ENCODE measurements at regions not wholly inside any gene's neighbourhood (a gene's known extent, or its start where the extent isn't known, plus 50 kb on each side); places are given as distances from the start of the nearest gene placed in this dataset.
"Not testable (repeated sequence)": the region's sequence is repeated elsewhere in the genome, so short reads cannot be mapped to it uniquely, and the experiment has no call there.

DNA sequence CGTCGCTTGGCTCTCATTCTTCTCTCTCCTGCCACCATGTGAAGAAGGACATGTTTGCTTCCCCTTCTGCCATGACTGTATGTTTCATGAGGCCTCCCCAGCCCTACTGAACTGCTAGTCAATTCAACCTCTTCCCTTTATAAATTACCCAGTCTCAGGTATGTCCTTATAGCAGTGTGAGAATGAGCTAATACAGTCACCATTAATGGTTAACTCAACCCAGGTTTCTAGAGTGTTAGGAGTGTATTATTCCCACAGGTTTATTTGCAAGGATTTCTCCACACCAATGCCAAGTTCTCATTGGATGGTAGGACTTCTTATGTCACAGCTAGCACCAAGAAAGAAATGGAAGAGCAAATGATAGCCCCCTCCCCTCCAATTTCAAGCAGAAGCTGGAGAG is 71.9 kb downstream of the DYNAP start:
- no peaks in the 10 kb centered on the region for H3K4me1 ChIP-seq (ENCODE audit: control insufficient read depth, insufficient read depth, low read length)
- H3K27me3 ChIP-seq (ENCODE audit: control insufficient read depth, insufficient read depth, low read length): no peaks in the 10 kb centered on the region
- no peaks in the 10 kb centered on the region for H3K36me3 ChIP-seq (ENCODE audit: control insufficient read depth, insufficient read depth, low read length)
- no peak overlapping the region for H3K27ac ChIP-seq (ENCODE audit: low read length)
- POLR2A ChIA-PET: no interaction called here
- intact Hi-C loops (cut with micrococcal nuclease; ENCODE audit: unreplicated experiment): no loop called here
- no peak overlapping the region for H3K4me3 ChIP-seq (ENCODE audit: low read depth in 2 of 2, low read length in 2 of 2)
- ATAC-seq: no peak
- no peak for TF ChIP-seq POLR2AphosphoS5 (IDR thresholded peaks at IDR 0.05; ENCODE audit: low read depth, low read length)
- TF ChIP-seq SIN3A (IDR thresholded peaks at IDR 0.05; ENCODE audit: borderline replicate concordance, insufficient read depth, low read depth, low read length): no peak
- TF ChIP-seq, protein P1, sequence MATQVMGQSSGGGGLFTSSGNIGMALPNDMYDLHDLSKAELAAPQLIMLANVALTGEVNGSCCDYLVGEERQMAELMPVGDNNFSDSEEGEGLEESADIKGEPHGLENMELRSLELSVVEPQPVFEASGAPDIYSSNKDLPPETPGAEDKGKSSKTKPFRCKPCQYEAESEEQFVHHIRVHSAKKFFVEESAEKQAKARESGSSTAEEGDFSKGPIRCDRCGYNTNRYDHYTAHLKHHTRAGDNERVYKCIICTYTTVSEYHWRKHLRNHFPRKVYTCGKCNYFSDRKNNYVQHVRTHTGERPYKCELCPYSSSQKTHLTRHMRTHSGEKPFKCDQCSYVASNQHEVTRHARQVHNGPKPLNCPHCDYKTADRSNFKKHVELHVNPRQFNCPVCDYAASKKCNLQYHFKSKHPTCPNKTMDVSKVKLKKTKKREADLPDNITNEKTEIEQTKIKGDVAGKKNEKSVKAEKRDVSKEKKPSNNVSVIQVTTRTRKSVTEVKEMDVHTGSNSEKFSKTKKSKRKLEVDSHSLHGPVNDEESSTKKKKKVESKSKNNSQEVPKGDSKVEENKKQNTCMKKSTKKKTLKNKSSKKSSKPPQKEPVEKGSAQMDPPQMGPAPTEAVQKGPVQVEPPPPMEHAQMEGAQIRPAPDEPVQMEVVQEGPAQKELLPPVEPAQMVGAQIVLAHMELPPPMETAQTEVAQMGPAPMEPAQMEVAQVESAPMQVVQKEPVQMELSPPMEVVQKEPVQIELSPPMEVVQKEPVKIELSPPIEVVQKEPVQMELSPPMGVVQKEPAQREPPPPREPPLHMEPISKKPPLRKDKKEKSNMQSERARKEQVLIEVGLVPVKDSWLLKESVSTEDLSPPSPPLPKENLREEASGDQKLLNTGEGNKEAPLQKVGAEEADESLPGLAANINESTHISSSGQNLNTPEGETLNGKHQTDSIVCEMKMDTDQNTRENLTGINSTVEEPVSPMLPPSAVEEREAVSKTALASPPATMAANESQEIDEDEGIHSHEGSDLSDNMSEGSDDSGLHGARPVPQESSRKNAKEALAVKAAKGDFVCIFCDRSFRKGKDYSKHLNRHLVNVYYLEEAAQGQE (IDR thresholded peaks at IDR 0.05; ENCODE audit: insufficient read depth in 1 of 2, low read depth in 2 of 2, low read length in 1 of 2): no peak
- TF ChIP-seq TCF7L2 (IDR thresholded peaks at IDR 0.05; ENCODE audit: low read depth, low read length): no peak
- no peak for TF ChIP-seq CTCF (IDR thresholded peaks at IDR 0.05)
- CTCF ChIA-PET: interaction anchor here (0.6 kb wide), 1 partner anchor 320 kb away, joined by 5 read pairs; no protein-coding TSS in a partner anchor
- H3K9me3 ChIP-seq (ENCODE audit: control insufficient read depth, insufficient read depth, low read depth, low read length): no peaks in the 10 kb centered on the region
- no TSS peak for BruUV-seq (replicated peaks)
- in situ Hi-C loops (cut with HindIII; ENCODE audit: low pct_unique_long_range_greater_than_20kb, low sequenced_read_pairs): no loop called here
- no peak for DNase-seq (ENCODE audit: low read depth, low spot score)

GRCh38 chr18:54669701-54670100 is 78.7 kb downstream of the DYNAP start:
- CTCF ChIA-PET; H3K36me3 ChIP-seq (ENCODE audit: control insufficient read depth, insufficient read depth, low read length); ATAC-seq; H3K27me3 ChIP-seq (ENCODE audit: control insufficient read depth, insufficient read depth, low read length); BruUV-seq (replicated peaks); H3K9me3 ChIP-seq (ENCODE audit: control insufficient read depth, insufficient read depth, low read depth, low read length); DNase-seq (ENCODE audit: low read depth, low spot score); in situ Hi-C loops (cut with HindIII; ENCODE audit: low pct_unique_long_range_greater_than_20kb, low sequenced_read_pairs); POLR2A ChIA-PET; H3K4me1 ChIP-seq (ENCODE audit: control insufficient read depth, insufficient read depth, low read length); H3K27ac ChIP-seq (ENCODE audit: low read length); H3K4me3 ChIP-seq (ENCODE audit: low read depth in 2 of 2, low read length in 2 of 2): not testable (repeated sequence)
- intact Hi-C loops (cut with micrococcal nuclease; ENCODE audit: unreplicated experiment): loop anchor here (2.0 to 5.0 kb wide), 2 partner anchors 225 to 277 kb away; no protein-coding TSS in a partner anchor

DNA sequence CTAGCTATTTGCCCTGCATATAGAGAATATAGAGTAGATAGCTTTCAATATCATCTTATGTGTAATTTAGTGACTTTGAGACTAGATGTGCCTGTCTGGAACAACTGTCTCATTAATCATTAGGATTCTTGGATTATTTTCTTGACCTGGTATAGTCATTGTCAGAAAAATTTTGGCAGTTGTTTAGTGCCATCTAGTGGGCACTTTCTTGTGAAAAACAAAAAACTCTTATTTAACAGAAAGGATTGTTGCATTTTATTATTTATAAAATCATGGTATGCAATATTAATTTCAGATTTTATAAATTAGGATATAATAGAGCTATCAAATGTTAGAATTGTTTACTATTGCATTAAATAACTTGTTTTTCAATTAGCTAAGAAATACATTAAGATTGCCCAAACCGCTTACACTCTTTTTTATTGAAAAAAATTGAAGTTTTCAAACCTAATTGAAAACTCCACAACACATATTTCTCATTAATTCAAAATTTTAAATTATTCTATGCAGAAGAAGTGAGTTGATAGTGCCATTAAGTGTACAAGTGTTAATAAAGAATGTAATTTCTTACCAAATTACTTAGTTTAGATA is 80.3 kb downstream of the DYNAP start:
- Histone ChIP-seq H3K4me1 (ENCODE audit: control insufficient read depth, insufficient read depth, low read length) (no peaks in the 10 kb centered on the region), H3K36me3 (ENCODE audit: control insufficient read depth, insufficient read depth, low read length) (no peaks in the 10 kb centered on the region), H3K27me3 (ENCODE audit: control insufficient read depth, insufficient read depth, low read length) (no peaks in the 10 kb centered on the region), H3K9me3 (ENCODE audit: control insufficient read depth, insufficient read depth, low read depth, low read length) (no peaks in the 10 kb centered on the region), H3K27ac (ENCODE audit: low read length) (no peak overlapping the region), H3K4me3 (ENCODE audit: low read depth in 2 of 2, low read length in 2 of 2) (no peak overlapping the region)
- CTCF ChIA-PET: no interaction called here
- intact Hi-C loops (cut with micrococcal nuclease; ENCODE audit: unreplicated experiment): loop anchor here (2.0 to 5.0 kb wide), 2 partner anchors 227 to 279 kb away; no protein-coding TSS in a partner anchor
- POLR2A ChIA-PET: no interaction called here
- no peak for ATAC-seq
- DNase-seq (ENCODE audit: low read depth, low spot score): no peak
- in situ Hi-C loops (cut with HindIII; ENCODE audit: low pct_unique_long_range_greater_than_20kb, low sequenced_read_pairs): no loop called here
- BruUV-seq (replicated peaks): no TSS peak
- TF ChIP-seq TCF7L2 (IDR thresholded peaks at IDR 0.05; ENCODE audit: low read depth, low read length) (no peak), CTCF (IDR thresholded peaks at IDR 0.05) (peak; percentile 27; the same call in 1 of the 2 replicates)
